ENCODE measurements at regions not wholly inside any gene's neighbourhood (a gene's known extent, or its start where the extent isn't known, plus 50 kb on each side); places are given as distances from the start of the nearest gene placed in this dataset.
"Not testable (repeated sequence)": the region's sequence is repeated elsewhere in the genome, so short reads cannot be mapped to it uniquely, and the experiment has no call there.

- no peaks in the 10 kb centered on the region for H3K4me1 ChIP-seq (replicated peaks)
- H3K4me3 ChIP-seq: no peak overlapping the region
- H3K36me3 ChIP-seq: no peaks in the 10 kb centered on the region
- no peaks in the 10 kb centered on the region for H3K9me3 ChIP-seq (replicated peaks)
- no peaks in the 10 kb centered on the region; the same call in 1 of the 2 replicates for H3K27me3 ChIP-seq (replicated peaks)
- no peak for DNase-seq (ENCODE audit: low read depth in 1 of 2, low spot score in 2 of 2)
- no peak overlapping the region for H3K27ac ChIP-seq
Measured at GRCh38 chr2:7430869-7431641, 513.8 kb downstream of the RNF144A start.

- no peak for DNase-seq (ENCODE audit: low read depth in 1 of 2, low spot score in 2 of 2)
- Histone ChIP-seq H3K36me3 (no peaks in the 10 kb centered on the region), H3K9me3 (replicated peaks) (no peaks in the 10 kb centered on the region), H3K4me3 (no peak overlapping the region), H3K27ac (no peak overlapping the region), H3K27me3 (replicated peaks) (no peaks in the 10 kb centered on the region; the same call in 1 of the 2 replicates), H3K4me1 (replicated peaks) (no peaks in the 10 kb centered on the region)
Measured at GRCh38 chr2:7432436-7432835, 515.2 kb downstream of the RNF144A start.

GRCh38 chr2:7436096-7436906 is 519.1 kb downstream of the RNF144A start:
- no peak for DNase-seq (ENCODE audit: low read depth in 1 of 2, low spot score in 2 of 2)
- no peaks in the 10 kb centered on the region for H3K9me3 ChIP-seq (replicated peaks)
- H3K4me3 ChIP-seq: no peak overlapping the region
- H3K27me3 ChIP-seq (replicated peaks): no peaks in the 10 kb centered on the region
- H3K27ac ChIP-seq: no peak overlapping the region
- H3K4me1 ChIP-seq (replicated peaks): no peaks in the 10 kb centered on the region
- H3K36me3 ChIP-seq: no peaks in the 10 kb centered on the region

- Histone ChIP-seq H3K9me3 (replicated peaks) (no peaks in the 10 kb centered on the region), H3K4me1 (replicated peaks) (no peaks in the 10 kb centered on the region)
- DNase-seq (ENCODE audit: low read depth in 1 of 2, low spot score in 2 of 2): no peak
Measured at GRCh38 chr2:7437141-7437540, 519.9 kb downstream of the RNF144A start.

GRCh38 chr2:7437716-7438632 is 520.8 kb downstream of the RNF144A start:
- no peaks in the 10 kb centered on the region for H3K36me3 ChIP-seq
- no peak overlapping the region for H3K4me3 ChIP-seq
- no peaks in the 10 kb centered on the region for H3K4me1 ChIP-seq (replicated peaks)
- no peaks in the 10 kb centered on the region for H3K9me3 ChIP-seq (replicated peaks)
- no peak for DNase-seq (ENCODE audit: low read depth in 1 of 2, low spot score in 2 of 2)
- H3K27me3 ChIP-seq (replicated peaks): no peaks in the 10 kb centered on the region
- H3K27ac ChIP-seq: no peak overlapping the region

More at GRCh38 chr2:7437141-7437540, 519.9 kb downstream of the RNF144A start:
- Histone ChIP-seq H3K4me3 (no peak overlapping the region), H3K27ac (no peak overlapping the region), H3K36me3 (no peaks in the 10 kb centered on the region), H3K27me3 (replicated peaks) (no peaks in the 10 kb centered on the region)

- Histone ChIP-seq H3K27ac (no peak overlapping the region), H3K27me3 (replicated peaks) (no peaks in the 10 kb centered on the region), H3K4me1 (replicated peaks) (no peaks in the 10 kb centered on the region), H3K4me3 (no peak overlapping the region), H3K36me3 (no peaks in the 10 kb centered on the region), H3K9me3 (replicated peaks) (no peaks in the 10 kb centered on the region)
- DNase-seq (ENCODE audit: low read depth in 1 of 2, low spot score in 2 of 2): no peak
Measured at GRCh38 chr2:7438855-7439254, 521.6 kb downstream of the RNF144A start.

GRCh38 chr2:7440977-7441376 is 523.8 kb downstream of the RNF144A start:
- H3K27me3 ChIP-seq (replicated peaks): no peaks in the 10 kb centered on the region
- no peak for DNase-seq (ENCODE audit: low read depth in 1 of 2, low spot score in 2 of 2)
- H3K4me3 ChIP-seq: no peak overlapping the region
- no peaks in the 10 kb centered on the region for H3K9me3 ChIP-seq (replicated peaks)
- no peaks in the 10 kb centered on the region for H3K36me3 ChIP-seq
- no peaks in the 10 kb centered on the region for H3K4me1 ChIP-seq (replicated peaks)
- no peak overlapping the region for H3K27ac ChIP-seq

- not testable (repeated sequence) for H3K36me3 ChIP-seq; H3K4me3 ChIP-seq; H3K9me3 ChIP-seq (replicated peaks); H3K4me1 ChIP-seq (replicated peaks); H3K27ac ChIP-seq; H3K27me3 ChIP-seq (replicated peaks); DNase-seq (ENCODE audit: low read depth in 1 of 2, low spot score in 2 of 2)
Measured at GRCh38 chr2:7441841-7442240, 524.6 kb downstream of the RNF144A start.

- no peaks in the 10 kb centered on the region for H3K36me3 ChIP-seq
- H3K4me3 ChIP-seq: no peak overlapping the region
- H3K27me3 ChIP-seq (replicated peaks): no peaks in the 10 kb centered on the region
- no peak for DNase-seq (ENCODE audit: low read depth in 1 of 2, low spot score in 2 of 2)
- H3K4me1 ChIP-seq (replicated peaks): no peaks in the 10 kb centered on the region
- no peak overlapping the region for H3K27ac ChIP-seq
- H3K9me3 ChIP-seq (replicated peaks): no peaks in the 10 kb centered on the region
Measured at GRCh38 chr2:7444626-7445025, 527.4 kb downstream of the RNF144A start.

GRCh38 chr2:7448578-7449264 is 531.5 kb downstream of the RNF144A start:
- no peaks in the 10 kb centered on the region for H3K27me3 ChIP-seq (replicated peaks)
- no peak for DNase-seq (ENCODE audit: low read depth in 1 of 2, low spot score in 2 of 2)
- no peaks in the 10 kb centered on the region for H3K4me1 ChIP-seq (replicated peaks)
- no peaks in the 10 kb centered on the region for H3K36me3 ChIP-seq
- no peaks in the 10 kb centered on the region for H3K9me3 ChIP-seq (replicated peaks)
- H3K27ac ChIP-seq: no peak overlapping the region
- H3K4me3 ChIP-seq: no peak overlapping the region

- Histone ChIP-seq H3K27ac (no peak overlapping the region), H3K27me3 (replicated peaks) (no peaks in the 10 kb centered on the region), H3K36me3 (no peaks in the 10 kb centered on the region), H3K4me3 (no peak overlapping the region), H3K4me1 (replicated peaks) (no peaks in the 10 kb centered on the region), H3K9me3 (replicated peaks) (no peaks in the 10 kb centered on the region)
- no peak for DNase-seq (ENCODE audit: low read depth in 1 of 2, low spot score in 2 of 2)
Measured at GRCh38 chr2:7449298-7449697, 532.1 kb downstream of the RNF144A start.

- Histone ChIP-seq H3K27me3 (replicated peaks) (no peaks in the 10 kb centered on the region), H3K9me3 (replicated peaks) (no peaks in the 10 kb centered on the region), H3K4me3 (no peak overlapping the region), H3K36me3 (no peaks in the 10 kb centered on the region), H3K27ac (no peak overlapping the region), H3K4me1 (replicated peaks) (no peaks in the 10 kb centered on the region)
- no peak for DNase-seq (ENCODE audit: low read depth in 1 of 2, low spot score in 2 of 2)
Measured at GRCh38 chr2:7450188-7450832, 533.1 kb downstream of the RNF144A start.

- Histone ChIP-seq H3K36me3 (no peaks in the 10 kb centered on the region), H3K27me3 (replicated peaks) (no peaks in the 10 kb centered on the region)
Measured at GRCh38 chr2:7450833-7451190, 533.6 kb downstream of the RNF144A start.

More at GRCh38 chr2:7450833-7451190, 533.6 kb downstream of the RNF144A start:
- H3K4me1 ChIP-seq (replicated peaks): no peaks in the 10 kb centered on the region
- H3K27ac ChIP-seq: no peak overlapping the region
- no peak for DNase-seq (ENCODE audit: low read depth in 1 of 2, low spot score in 2 of 2)
- no peaks in the 10 kb centered on the region for H3K9me3 ChIP-seq (replicated peaks)
- H3K4me3 ChIP-seq: no peak overlapping the region

All from SJSA1 (cell line).